A673 (cell line): ENCODE measurements at regions not wholly inside any gene's neighbourhood (a gene's known extent, or its start where the extent isn't known, plus 50 kb on each side); places are given as distances from the start of the nearest gene placed in this dataset.

Experiments
- EZH2 ChIP-seq: fragments of 200-600 bp; sonication (generic); IDR thresholded peaks from 2 replicates; pipeline ENCODE4 v1.6.1; 2017; ENCODE audit warnings: borderline replicate concordance, low read depth, mild to moderate bottlenecking, mixed read lengths, antibody characterized with exemption, low read length; ENCODE audit not compliant: poor library complexity, severe bottlenecking
- TF ChIP-seq, protein P1 (sequence below): fragments of 300-800, 200-600 bp; sonication (generic); conservative IDR thresholded peaks from 2 replicates; pipeline ENCODE4 v1.5.1; 2017; ENCODE audit warnings: low read depth, mild to moderate bottlenecking, antibody characterized with exemption, low read length, moderate library complexity, mixed read lengths

DNA sequence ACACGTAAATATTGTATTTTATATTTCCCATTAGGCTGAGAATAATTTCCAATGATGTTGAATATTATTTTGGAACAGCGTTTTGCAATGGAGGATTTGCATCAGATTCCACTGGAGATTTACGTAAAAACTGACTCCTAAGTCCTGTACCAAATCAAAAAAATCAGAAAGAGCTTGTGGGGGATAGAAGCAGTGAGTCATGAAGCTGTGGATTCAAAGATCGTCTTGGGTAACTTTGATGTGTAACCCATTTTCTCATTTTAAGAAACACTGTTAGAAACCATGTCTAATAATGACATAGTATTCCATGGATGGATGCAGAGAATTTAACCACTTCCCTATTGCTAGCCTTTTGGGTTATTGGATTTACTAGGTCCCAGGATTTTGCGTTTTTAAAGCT lies 158.6 kb downstream of the INHBA start:
- TF ChIP-seq, protein P1, sequence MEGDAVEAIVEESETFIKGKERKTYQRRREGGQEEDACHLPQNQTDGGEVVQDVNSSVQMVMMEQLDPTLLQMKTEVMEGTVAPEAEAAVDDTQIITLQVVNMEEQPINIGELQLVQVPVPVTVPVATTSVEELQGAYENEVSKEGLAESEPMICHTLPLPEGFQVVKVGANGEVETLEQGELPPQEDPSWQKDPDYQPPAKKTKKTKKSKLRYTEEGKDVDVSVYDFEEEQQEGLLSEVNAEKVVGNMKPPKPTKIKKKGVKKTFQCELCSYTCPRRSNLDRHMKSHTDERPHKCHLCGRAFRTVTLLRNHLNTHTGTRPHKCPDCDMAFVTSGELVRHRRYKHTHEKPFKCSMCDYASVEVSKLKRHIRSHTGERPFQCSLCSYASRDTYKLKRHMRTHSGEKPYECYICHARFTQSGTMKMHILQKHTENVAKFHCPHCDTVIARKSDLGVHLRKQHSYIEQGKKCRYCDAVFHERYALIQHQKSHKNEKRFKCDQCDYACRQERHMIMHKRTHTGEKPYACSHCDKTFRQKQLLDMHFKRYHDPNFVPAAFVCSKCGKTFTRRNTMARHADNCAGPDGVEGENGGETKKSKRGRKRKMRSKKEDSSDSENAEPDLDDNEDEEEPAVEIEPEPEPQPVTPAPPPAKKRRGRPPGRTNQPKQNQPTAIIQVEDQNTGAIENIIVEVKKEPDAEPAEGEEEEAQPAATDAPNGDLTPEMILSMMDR, result no peak
- no peak for TF ChIP-seq EZH2
